GM21423 (cell line): ENCODE measurements at regions not wholly inside any gene's neighbourhood (a gene's known extent, or its start where the extent isn't known, plus 50 kb on each side); places are given as distances from the start of the nearest gene placed in this dataset.
"Not testable (repeated sequence)": the region's sequence is repeated elsewhere in the genome, so short reads cannot be mapped to it uniquely, and the experiment has no call there.

Experiments used
- ATAC-seq: cut with Tn5 transposase; IDR thresholded peaks from one replicate; pipeline ENCODE4 v1.9.1; 2021; ENCODE audit warnings: mild to moderate bottlenecking, moderate library complexity; ENCODE audit not compliant: unreplicated experiment

DNA sequence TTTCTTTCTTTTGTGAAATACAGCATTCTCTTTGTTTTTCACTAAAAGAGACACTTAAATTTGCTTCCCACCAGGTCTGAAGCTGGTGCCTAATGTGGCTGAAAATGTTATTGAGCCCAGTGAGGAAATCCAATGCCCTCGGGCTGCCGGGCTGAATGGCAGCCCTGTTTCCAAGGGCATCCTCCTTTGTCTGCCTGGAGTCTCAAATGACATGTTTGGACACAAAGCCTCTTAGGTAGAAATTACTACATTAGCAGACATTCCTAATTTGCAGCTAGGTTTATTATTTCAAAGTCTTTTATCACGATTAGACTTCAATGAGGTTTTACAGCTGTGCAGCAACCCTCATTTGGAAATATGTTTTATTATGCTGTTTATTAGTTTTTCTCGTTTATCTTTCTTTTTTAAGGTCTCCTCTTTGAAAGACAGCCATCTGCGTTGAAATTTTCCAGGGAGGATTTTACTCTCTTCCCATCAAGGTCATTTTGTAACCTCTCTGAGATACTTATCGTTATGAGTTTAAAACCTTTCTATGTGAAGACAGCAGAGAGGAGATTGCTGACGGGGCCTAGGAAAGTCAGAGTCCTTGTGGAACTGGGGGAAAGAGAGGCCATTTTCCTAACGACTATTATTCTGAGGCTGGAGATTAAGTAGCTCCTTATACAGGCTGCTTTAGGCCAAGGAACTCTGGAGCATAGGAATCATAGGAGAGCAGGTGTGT is 59.0 kb upstream of the ZNF532 start:
- no peak for ATAC-seq

DNA sequence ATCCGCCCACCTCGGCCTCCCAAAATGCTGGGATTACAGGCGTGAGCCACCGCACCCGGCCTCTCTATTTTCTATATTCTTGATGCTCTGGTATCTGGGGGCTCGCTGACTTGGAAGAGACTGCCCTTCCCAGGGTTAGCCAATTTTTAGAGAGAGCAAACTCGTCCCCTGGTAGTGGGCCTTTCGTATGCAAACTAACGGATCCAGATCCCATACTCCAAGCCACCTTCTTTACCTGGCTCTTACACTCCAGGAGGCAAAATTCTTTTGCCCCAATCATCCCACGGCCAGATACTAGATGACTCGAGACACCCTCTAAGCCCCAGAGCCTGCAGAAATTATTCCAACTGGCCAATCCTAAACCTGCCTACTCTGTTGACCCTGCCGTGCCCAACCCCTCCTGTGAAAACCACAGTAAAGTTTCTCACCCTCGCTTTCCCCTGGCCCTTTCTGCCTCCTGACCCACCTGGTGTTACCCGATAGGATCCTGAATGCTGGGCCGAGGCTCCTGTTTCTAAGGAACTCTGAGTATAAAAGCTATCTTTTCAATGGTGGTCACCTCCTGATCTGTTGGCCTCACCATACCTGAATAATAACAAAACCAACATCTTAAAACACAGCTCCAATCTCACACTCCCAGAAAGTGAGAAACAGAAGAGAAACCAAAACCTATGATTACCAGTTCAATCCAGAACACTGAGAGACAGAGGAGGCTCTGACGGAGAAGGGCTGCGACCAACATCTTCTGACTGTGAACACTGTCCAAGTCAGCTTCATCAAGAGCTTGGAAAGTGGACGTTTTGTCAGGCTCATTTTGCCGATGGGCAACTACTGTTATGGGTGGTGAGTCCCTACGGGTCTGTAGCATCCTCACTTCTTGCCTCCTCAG is 57.6 kb upstream of the ZNF532 start:
- peak; percentile 80 for ATAC-seq

DNA sequence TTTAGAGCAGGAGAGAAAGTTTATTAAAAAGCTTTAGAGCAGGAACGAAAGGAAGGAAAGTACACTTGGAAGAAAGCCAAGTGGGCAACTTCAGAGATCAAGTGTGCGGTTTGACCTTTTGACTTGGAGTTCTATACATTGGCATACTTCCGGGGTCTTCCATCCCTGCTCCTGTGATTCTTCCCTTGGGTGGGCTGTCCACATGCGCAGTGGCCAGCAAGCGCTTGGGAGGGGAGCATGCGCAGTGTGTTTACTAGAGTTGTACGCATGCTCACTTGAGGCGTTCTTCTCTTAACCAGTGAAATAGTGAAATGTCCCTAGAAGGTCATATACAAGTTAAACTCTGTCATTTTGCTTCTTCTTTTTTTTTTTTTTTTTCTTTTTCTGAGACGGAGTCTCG is 56.9 kb upstream of the ZNF532 start:
- ATAC-seq, result no peak

DNA sequence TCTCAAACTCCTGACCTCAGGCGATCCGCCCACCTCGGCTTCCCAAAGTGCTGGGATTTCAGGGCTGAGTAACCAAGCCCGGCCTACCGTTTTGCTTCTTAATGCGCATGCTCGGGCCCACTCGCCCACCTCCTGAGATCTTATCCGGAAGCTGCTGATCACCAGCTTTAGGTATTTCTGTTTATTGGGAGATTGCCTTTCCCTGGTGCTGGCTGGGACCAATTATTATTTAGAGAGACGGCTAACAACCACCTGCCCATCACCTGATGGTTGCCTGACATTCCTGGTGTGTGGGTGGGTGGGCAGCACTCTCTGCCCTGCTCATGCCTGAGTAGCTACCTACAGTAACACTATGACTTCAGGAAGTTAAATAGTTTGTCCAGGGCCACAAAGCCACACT is 56.3 kb upstream of the ZNF532 start:
- ATAC-seq, result no peak

DNA sequence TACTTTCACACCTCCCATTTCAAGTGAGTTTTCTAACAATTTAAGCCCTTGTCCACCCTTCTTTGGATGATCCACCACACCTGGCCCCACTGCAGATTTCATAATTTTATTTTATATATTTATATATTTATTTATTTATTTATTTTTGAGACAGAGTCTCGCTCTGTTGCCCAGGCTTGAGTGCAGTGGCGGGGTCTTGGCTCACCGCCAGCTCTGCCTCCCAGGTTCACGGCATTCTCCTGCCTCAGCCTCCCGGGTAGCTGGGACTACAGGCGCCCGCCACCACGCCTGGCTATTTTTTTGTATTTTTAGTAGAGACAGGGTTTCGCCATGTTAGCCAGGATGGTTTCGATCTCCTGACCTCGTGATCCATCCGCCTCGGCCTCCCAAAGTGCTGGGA is 52.8 kb upstream of the ZNF532 start:
- ATAC-seq, result not testable (repeated sequence)

DNA sequence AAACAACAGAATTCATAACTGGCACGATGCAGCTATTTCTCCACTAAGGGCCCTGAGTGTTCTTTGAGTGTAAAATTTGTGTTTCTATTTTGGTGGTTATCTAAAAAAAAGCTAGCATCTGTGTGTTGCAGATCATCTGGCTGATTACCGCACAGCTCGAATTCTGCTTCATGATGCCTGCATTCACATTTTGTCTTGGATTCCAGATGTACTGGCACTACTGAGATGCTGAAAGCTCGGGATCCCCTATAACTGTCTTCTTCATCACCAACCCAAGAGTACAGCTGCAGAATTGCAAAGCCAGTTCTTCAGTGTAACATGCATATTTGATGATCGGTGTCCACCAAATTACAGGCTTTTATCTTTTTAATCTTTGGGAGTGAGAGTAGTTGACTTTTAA is 51.6 kb upstream of the ZNF532 start:
- no peak for ATAC-seq

DNA sequence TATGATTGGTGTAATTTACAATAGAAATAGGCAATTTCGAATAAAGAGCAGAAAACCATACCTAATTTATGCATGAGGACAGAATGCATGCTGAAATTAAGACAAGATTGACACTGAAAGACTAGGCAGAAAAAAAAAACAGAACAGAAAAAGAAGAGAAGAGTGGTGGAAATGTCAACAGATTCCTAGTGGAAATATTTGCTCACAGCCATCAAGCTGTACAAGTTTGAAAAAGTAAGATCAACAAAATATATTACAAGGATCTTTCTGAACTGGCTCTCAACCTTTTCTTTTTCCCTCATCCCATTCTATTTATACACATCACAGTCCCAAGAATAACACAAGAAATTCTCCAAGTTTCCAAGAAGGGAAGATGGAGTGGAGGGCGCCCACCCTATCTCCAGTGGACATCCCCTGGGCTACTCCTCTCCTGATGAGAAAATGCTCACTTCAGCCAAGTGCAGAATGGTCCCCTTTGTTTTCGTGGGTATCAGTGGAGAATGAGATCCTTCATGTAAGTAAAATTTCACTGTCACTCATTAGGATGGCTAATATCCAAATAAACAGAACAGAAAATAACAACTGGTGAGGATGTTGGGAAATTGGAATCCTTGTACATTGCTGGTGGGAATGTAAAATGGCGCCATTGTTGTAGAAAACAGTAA is 51.0 kb upstream of the ZNF532 start:
- no peak for ATAC-seq

DNA sequence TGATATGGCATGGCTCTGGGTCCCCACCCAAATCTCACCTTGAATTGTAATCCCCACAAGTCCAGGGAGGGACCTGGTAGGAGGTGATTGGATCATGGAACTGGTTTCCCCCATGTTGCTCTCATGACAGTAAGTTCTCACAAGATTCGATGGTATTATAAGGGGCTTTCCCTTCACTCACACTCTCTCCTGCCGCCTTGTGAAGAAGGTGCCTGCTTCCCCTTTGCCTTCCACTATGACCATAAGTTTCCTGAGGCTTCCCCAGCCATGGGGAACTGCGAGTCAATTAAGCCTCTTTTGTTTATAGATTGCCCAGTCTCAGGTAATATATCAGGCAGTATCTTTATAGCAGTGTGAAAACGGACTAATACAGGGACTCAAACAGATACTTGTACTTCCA is 50.4 kb upstream of the ZNF532 start:
- no peak for ATAC-seq
